ENCODE measurements at regions not wholly inside any gene's neighbourhood (a gene's known extent, or its start where the extent isn't known, plus 50 kb on each side); places are given as distances from the start of the nearest gene placed in this dataset.

DNA sequence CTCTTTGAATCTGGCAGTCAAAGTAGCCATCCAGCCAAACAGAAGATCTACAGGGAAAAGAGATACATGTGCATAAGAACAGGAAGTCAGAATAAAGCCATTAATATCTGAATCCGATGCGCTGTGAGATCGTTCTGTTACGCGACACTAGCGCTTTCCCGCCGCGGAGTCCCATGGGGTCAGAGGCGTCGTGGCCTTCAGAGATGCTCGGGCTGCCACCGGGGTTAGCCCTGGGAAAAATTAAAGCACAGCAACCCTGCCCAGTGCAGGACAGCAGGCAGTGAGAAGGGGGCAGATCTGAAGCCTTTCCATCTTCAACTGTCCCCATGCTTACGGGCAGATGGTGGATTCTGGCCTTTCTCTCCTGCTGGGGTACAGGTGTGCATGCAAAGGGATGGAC, 225.6 kb upstream of the MGMT start:
- TF ChIP-seq RAD21 (conservative IDR thresholded peaks at IDR 0.05), result no peak
- TF ChIP-seq SMC3 (conservative IDR thresholded peaks at IDR 0.05; ENCODE audit: poor library complexity), result no peak
- TF ChIP-seq EP300 (conservative IDR thresholded peaks at IDR 0.05; ENCODE audit: poor library complexity, severe bottlenecking), result no peak
- no peak for TF ChIP-seq POLR2AphosphoS5 (IDR thresholded peaks at IDR 0.05)
- TF ChIP-seq TAF1 (IDR thresholded peaks at IDR 0.05; ENCODE audit: low read depth), result no peak
- TF ChIP-seq, protein P1, sequence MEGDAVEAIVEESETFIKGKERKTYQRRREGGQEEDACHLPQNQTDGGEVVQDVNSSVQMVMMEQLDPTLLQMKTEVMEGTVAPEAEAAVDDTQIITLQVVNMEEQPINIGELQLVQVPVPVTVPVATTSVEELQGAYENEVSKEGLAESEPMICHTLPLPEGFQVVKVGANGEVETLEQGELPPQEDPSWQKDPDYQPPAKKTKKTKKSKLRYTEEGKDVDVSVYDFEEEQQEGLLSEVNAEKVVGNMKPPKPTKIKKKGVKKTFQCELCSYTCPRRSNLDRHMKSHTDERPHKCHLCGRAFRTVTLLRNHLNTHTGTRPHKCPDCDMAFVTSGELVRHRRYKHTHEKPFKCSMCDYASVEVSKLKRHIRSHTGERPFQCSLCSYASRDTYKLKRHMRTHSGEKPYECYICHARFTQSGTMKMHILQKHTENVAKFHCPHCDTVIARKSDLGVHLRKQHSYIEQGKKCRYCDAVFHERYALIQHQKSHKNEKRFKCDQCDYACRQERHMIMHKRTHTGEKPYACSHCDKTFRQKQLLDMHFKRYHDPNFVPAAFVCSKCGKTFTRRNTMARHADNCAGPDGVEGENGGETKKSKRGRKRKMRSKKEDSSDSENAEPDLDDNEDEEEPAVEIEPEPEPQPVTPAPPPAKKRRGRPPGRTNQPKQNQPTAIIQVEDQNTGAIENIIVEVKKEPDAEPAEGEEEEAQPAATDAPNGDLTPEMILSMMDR (IDR thresholded peaks at IDR 0.05; ENCODE audit: poor library complexity, severe bottlenecking), result no peak
- no peak for TF ChIP-seq MXI1 (conservative IDR thresholded peaks at IDR 0.05; ENCODE audit: poor library complexity, severe bottlenecking)
- TF ChIP-seq, protein P2, sequence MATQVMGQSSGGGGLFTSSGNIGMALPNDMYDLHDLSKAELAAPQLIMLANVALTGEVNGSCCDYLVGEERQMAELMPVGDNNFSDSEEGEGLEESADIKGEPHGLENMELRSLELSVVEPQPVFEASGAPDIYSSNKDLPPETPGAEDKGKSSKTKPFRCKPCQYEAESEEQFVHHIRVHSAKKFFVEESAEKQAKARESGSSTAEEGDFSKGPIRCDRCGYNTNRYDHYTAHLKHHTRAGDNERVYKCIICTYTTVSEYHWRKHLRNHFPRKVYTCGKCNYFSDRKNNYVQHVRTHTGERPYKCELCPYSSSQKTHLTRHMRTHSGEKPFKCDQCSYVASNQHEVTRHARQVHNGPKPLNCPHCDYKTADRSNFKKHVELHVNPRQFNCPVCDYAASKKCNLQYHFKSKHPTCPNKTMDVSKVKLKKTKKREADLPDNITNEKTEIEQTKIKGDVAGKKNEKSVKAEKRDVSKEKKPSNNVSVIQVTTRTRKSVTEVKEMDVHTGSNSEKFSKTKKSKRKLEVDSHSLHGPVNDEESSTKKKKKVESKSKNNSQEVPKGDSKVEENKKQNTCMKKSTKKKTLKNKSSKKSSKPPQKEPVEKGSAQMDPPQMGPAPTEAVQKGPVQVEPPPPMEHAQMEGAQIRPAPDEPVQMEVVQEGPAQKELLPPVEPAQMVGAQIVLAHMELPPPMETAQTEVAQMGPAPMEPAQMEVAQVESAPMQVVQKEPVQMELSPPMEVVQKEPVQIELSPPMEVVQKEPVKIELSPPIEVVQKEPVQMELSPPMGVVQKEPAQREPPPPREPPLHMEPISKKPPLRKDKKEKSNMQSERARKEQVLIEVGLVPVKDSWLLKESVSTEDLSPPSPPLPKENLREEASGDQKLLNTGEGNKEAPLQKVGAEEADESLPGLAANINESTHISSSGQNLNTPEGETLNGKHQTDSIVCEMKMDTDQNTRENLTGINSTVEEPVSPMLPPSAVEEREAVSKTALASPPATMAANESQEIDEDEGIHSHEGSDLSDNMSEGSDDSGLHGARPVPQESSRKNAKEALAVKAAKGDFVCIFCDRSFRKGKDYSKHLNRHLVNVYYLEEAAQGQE (IDR thresholded peaks at IDR 0.05; ENCODE audit: borderline replicate concordance), result no peak
- TF ChIP-seq EZH2 (IDR thresholded peaks at IDR 0.05; ENCODE audit: borderline replicate concordance, insufficient read depth, low read length, poor library complexity, severe bottlenecking), result no peak
- Histone ChIP-seq H3K4me3 (ENCODE audit: low read length) (no peak overlapping the region), H3K4me2 (ENCODE audit: low read length) (no peak overlapping the region), H3K9ac (ENCODE audit: low read length) (no peak overlapping the region), H2AFZ (ENCODE audit: low read depth, low read length) (no peak overlapping the region), H3K27me3 (ENCODE audit: insufficient read depth, low read depth, low read length) (no peaks in the 10 kb centered on the region), H3K9me2 (ENCODE audit: insufficient read depth, low read length) (no peaks in the 10 kb centered on the region), H4K20me1 (ENCODE audit: insufficient read depth) (no peaks in the 10 kb centered on the region), H3F3A (ENCODE audit: insufficient read depth, low read length, poor library complexity, severe bottlenecking) (peaks cover 3% of the 10 kb centered on the region), H3K27ac (ENCODE audit: low read length) (no peak overlapping the region), H3K79me2 (replicated peaks; ENCODE audit: insufficient read depth, low read length) (no peaks in the 10 kb centered on the region), H3K36me3 (ENCODE audit: insufficient read depth, low read length) (no peaks in the 10 kb centered on the region), H3K9me3 (ENCODE audit: low read length) (no peaks in the 10 kb centered on the region)

DNA sequence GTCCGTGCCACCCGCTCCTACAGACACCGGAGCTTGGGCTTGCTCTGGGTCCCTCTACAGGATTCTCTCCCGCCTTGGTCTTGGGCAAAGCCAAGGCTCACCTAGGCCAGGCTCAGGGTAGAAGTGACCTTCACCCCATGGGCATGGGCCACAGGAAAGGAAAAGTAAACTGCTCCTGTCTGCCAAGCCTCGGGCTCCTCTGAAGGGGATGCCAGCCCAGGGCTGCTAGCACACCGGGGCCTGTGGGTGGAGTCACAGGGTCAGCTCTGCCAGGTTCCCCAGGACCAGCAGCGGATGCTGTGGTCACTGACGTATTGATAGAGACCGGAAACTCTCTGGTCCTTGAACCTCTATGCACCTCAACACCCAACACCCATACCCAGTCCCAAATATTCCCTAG, 222.7 kb upstream of the MGMT start:
- Histone ChIP-seq H3K27me3 (ENCODE audit: insufficient read depth, low read depth, low read length) (no peaks in the 10 kb centered on the region), H3K4me2 (ENCODE audit: low read length) (no peak overlapping the region), H3K79me2 (replicated peaks; ENCODE audit: insufficient read depth, low read length) (no peaks in the 10 kb centered on the region), H4K20me1 (ENCODE audit: insufficient read depth) (no peaks in the 10 kb centered on the region), H3K9me2 (ENCODE audit: insufficient read depth, low read length) (no peaks in the 10 kb centered on the region), H3K9me3 (ENCODE audit: low read length) (no peaks in the 10 kb centered on the region), H3K9ac (ENCODE audit: low read length) (no peak overlapping the region), H3K36me3 (ENCODE audit: insufficient read depth, low read length) (no peaks in the 10 kb centered on the region), H2AFZ (ENCODE audit: low read depth, low read length) (no peak overlapping the region), H3K4me3 (ENCODE audit: low read length) (no peak overlapping the region), H3K27ac (ENCODE audit: low read length) (no peak overlapping the region), H3F3A (ENCODE audit: insufficient read depth, low read length, poor library complexity, severe bottlenecking) (no peaks in the 10 kb centered on the region)
- TF ChIP-seq RAD21 (conservative IDR thresholded peaks at IDR 0.05), result no peak
- no peak for TF ChIP-seq POLR2AphosphoS5 (IDR thresholded peaks at IDR 0.05)

DNA sequence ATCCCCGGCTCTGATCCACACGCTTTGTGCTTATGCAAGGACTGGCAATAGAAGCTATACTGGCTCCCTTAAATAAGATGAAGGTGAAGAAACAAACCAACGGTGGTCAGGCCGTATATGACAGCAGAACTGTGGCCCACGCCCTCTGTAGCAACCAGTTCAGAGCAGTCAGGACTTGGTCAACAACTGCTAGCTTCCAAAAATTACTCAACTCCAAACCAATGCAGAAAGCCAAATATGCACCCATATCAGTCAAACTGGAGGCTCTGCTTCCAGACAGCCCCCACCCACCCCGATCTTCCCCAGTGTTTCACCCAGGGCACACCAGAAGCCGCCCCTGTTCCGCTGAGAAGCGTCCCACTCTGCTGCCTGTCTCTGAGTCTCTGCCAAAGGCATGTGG, 222.3 kb upstream of the MGMT start:
- no peak overlapping the region for H3K4me3 ChIP-seq (ENCODE audit: low read length)
- no peaks in the 10 kb centered on the region for H3K9me2 ChIP-seq (ENCODE audit: insufficient read depth, low read length)
- no peak overlapping the region for H3K27ac ChIP-seq (ENCODE audit: low read length)
- no peaks in the 10 kb centered on the region for H3K79me2 ChIP-seq (replicated peaks; ENCODE audit: insufficient read depth, low read length)
- no peak overlapping the region for H2AFZ ChIP-seq (ENCODE audit: low read depth, low read length)
- H3K9me3 ChIP-seq (ENCODE audit: low read length), result no peaks in the 10 kb centered on the region
- H3F3A ChIP-seq (ENCODE audit: insufficient read depth, low read length, poor library complexity, severe bottlenecking), result no peaks in the 10 kb centered on the region
- no peak overlapping the region for H3K4me2 ChIP-seq (ENCODE audit: low read length)
- no peaks in the 10 kb centered on the region for H3K36me3 ChIP-seq (ENCODE audit: insufficient read depth, low read length)
- TF ChIP-seq EP300 (conservative IDR thresholded peaks at IDR 0.05; ENCODE audit: poor library complexity, severe bottlenecking) (no peak), SMC3 (conservative IDR thresholded peaks at IDR 0.05; ENCODE audit: poor library complexity) (no peak), POLR2AphosphoS5 (IDR thresholded peaks at IDR 0.05) (no peak), MXI1 (conservative IDR thresholded peaks at IDR 0.05; ENCODE audit: poor library complexity, severe bottlenecking) (no peak), TAF1 (IDR thresholded peaks at IDR 0.05; ENCODE audit: low read depth) (no peak), EZH2 (IDR thresholded peaks at IDR 0.05; ENCODE audit: borderline replicate concordance, insufficient read depth, low read length, poor library complexity, severe bottlenecking) (no peak), RAD21 (conservative IDR thresholded peaks at IDR 0.05) (no peak)
- TF ChIP-seq, protein P2 (IDR thresholded peaks at IDR 0.05; ENCODE audit: borderline replicate concordance), result no peak
- TF ChIP-seq, protein P1 (IDR thresholded peaks at IDR 0.05; ENCODE audit: poor library complexity, severe bottlenecking), result no peak
- no peak overlapping the region for H3K9ac ChIP-seq (ENCODE audit: low read length)
- H3K27me3 ChIP-seq (ENCODE audit: insufficient read depth, low read depth, low read length), result no peaks in the 10 kb centered on the region
- H4K20me1 ChIP-seq (ENCODE audit: insufficient read depth), result no peaks in the 10 kb centered on the region
